Medulla oblongata (tissue), 1 donor: ENCODE measurements at regions not wholly inside any gene's neighbourhood (a gene's known extent, or its start where the extent isn't known, plus 50 kb on each side); places are given as distances from the start of the nearest gene placed in this dataset.

ENCODE experiments used
- DNase-seq: peaks from one replicate; pipeline ENCODE4 v3.0.0-alpha.2; 2015; ENCODE audit errors: extremely low spot score

DNA sequence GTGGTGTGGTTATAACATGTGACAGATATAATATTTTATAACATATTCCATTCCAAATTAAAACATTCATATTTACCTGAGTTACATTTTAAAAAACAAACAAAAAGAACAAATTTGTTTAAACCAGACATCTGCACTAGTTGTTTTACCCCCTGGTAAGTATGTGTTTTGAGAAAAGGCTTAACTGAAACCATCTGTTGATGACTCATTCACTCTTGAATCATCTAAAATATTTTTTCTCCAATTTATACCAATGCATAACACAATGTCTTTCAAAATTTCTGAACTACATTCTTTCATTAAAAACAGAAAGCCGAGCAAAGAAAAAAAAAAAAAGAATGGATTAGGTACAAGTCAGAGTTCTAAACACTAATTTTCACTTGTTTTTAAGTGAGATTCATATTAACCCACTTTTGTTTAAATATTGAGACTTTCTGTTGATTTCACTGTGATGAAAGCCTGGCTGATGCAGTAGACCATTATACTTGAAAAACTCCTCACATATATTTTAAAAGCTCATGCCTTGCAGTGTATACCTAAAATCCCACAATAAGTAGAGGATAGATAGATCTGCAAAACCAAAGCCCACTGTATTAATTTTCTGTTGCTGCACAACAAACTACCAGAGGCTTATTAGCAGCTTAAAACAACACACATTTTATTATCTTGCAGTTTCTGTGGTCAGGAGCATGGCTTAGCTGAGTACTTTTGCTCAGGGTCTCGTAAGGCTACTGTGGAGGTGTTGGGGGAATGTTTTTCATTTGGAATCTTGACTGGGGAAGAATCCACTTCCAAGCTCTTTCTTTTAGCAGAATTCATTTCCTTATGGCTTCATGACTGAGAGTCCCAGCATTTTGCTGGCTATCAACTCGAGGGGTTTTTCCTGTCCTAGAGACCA lies 221.5 kb downstream of the PCDH18 start:
- no peak for DNase-seq

- DNase-seq: no peak
Observed at GRCh38 chr4:137310166-137310565, 222.1 kb downstream of the PCDH18 start.

GRCh38 chr4:137309424-137309823 lies 222.9 kb downstream of the PCDH18 start:
- DNase-seq: no peak

- no peak for DNase-seq
Observed at GRCh38 chr4:137307806-137308205, 224.5 kb downstream of the PCDH18 start.

DNA sequence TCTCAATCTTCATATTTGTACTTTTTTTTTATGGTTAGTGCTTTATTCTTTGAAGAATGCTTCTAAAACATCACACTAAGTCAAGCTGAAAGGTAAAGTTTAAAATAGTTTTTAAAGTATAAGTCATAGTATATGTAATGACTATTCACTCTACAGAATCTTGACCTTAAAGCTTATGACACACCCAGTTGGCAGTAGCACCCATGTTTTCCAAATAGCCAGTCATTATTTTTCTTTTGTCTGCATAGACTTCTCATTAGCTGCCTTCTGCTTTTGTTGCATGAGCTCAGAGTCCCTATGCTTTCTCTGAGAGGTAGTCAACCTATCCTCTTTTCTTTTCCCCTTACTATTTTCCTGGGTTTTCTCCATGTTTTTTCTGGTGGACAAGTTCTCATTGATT lies 231.5 kb downstream of the PCDH18 start:
- no peak for DNase-seq

- no peak for DNase-seq
Observed at GRCh38 chr4:137299281-137299680, 233.0 kb downstream of the PCDH18 start.

GRCh38 chr4:137293281-137293680 lies 239.0 kb downstream of the PCDH18 start:
- DNase-seq: no peak

DNA sequence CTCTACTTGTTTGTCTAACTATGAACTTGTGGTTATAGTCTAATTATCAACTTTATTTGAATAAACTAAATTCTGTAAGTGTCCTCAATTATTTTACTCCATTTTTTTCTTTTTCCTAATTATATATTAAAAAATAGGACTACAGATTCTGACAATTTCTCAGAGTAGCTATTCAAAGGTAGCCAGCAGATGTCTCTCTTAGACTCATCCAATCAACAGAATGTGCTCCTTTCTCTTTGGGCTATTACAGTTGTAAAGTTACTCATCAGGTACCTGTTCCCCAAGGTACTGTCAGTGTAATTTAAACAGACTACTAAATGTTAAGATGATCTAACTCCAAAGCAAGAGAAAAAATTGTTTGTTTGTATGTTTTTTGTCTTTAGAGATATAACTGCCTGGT lies 248.6 kb downstream of the PCDH18 start:
- DNase-seq: peak; percentile 9

DNA sequence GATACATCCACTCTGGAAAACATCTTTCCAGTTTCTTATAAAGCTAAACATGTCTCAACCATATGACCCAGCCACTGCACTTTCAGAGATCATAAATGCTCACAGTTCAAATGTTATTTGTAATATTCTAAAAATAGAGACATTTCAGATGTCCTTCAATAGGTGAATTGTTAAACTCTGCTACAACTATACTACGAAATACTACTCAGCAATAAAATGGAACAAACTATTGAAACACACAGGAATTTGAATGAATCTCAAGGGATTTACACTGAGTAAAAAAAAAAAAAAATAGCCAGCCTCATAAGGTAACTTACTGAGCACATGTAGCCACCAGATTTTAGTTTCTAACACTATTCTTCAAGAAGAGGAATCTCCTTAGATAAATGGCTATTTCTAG lies 253.9 kb downstream of the PCDH18 start:
- DNase-seq: no peak

DNA sequence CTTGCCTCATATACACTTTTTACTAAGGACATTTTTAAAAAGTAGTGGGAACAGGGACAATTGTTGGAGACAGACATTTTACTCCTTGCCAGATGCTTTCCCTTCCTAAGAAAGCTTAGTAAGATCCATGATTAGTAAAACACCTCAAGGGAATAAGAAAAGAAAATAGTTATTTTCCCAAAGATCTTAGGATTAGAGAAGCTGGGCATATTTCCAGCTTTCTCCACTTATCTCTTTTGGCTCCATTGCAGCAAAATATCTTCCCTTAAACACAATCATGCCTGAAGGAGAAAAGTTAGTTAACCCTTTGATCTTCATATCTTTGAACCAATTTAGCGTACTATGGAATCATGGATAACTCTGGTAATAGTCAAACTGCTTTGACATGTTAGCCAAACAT lies 257.9 kb downstream of the PCDH18 start:
- DNase-seq: no peak

GRCh38 chr4:137267024-137267423 lies 265.3 kb downstream of the PCDH18 start:
- no peak for DNase-seq

DNA sequence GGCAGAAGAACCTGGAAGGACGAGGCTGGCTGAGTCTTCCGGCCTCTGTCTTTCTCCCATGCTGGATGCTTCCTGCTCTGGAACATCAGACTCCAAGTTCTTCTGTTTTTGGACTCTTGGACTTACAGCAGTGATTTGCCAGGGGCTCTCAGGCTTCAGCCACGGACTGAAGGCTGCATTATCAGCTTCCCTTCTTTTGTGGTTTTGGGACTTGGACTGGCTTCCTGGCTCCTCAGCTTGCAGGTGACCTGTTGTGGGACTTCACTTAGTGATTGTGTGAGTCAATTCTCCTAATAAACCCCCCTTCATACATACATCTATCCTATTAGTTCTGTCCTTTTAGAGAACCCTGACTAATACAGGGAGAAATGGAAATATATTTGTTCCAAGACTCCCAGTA lies 265.8 kb downstream of the PCDH18 start:
- no peak for DNase-seq

DNA sequence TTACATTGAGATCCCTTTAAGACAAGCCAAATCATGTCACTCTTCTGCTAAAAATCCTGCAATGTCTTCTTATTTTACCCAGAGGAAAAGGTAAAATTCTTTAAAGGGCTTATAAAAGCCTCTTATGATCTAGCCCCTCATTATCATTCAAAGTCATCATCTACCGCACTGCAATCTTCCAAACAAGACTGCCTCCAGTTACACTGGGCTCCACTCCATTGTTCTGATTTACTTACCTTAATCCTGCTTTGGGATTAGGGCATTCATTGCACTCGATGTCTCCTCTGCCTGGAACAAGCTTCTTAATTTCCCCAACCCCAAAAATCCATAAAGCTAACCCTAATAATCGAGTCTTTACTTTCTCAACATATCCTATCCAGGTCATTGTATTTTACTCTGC lies 269.1 kb downstream of the PCDH18 start:
- DNase-seq: no peak

GRCh38 chr4:137253949-137254348 lies 278.3 kb downstream of the PCDH18 start:
- DNase-seq: no peak

DNA sequence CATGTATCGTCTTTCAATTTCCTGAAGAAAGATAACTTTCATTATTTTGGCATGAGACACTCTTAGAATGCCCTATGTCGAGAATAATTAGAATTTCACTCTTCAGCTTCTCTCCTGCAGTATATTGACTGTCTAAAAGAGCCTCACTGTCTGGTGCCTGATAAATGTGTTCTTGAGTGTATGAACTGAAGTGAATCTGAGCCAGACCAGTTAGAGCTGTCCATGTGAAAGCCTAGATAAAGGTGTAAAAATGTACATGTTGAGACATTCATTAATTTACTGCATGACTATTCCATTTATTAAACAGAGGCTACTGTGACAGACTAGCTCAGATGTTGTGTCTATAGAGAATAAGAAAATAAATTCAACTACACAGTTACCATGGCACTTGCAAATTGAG lies 283.2 kb downstream of the PCDH18 start:
- no peak for DNase-seq

DNA sequence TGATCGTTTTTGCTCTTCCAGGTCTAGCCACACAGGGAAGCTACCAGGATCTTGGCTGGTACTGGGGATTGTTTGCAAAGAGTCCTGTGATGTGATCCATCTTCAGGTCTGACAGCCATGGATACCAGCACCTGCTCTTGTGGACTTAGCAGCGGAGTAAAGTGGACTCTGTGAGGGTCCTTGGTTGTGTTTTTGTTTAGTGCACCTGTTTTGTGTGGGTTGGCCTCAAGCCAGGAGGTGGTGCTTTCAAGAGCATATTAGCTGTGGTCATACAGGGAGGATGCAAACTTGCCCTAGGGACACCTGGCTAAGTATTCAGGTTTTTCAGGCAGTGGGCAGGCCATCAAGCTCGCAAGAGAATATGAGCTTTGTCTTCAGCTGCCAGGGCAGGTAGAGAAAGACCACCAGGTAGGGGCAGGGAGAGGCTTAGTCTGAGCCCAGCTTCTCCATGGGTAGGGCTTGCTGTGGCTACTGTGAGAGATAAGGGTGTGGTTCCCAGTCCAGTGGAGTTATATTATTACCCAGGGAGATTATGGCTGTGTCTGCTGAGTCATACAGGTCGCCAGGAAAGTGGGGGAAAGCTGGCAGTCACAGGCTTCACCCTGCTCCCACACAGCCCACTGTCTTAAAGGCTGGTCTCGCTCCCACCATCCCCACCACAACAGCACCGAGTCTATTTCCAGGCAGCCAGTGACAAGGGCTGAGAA lies 293.7 kb downstream of the PCDH18 start:
- DNase-seq: no peak

DNA sequence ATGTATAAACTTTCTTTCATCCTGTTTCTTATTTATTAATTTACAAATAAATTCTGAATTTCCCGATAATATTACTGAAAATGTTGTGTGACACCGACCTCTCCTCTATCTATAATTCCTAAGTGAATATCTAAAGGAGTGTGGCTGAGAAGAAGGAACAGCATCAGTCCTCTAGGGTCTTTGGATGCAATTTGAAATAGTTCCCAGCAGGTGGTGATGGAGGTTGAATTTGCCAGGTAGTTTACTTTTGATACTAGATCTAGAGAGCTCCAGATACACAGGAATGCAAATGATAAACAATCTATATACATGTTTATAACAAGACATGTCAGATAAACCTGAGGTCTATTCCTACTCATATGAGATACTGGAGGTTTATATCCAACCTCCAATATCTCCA lies 305.4 kb downstream of the PCDH18 start:
- DNase-seq: no peak

- DNase-seq: no peak
Observed at GRCh38 chr4:137226221-137226620, 306.1 kb downstream of the PCDH18 start.

- no peak for DNase-seq
Observed at GRCh38 chr4:137213372-137214173, 318.7 kb downstream of the PCDH18 start.

DNA sequence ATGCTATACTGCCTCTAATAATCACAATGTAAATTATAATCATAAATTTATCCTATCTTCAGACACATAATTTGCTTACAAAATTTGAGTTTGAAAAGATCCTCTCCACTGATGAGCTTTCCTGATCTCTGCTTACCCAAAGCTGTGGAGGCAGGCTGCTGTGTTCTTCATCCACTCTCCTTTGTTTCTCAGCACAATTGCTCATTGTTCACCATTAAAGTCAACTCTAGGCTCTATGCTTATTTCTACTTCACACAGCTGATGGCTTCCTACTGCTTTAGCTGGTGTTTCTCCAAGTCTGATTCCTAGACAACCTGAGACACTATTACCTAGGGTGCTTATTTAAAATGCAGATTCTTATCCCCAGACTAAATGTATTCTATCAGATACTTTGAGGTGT lies 319.7 kb downstream of the PCDH18 start:
- peak; percentile 81 for DNase-seq

GRCh38 chr4:137209240-137209639 lies 323.1 kb downstream of the PCDH18 start:
- no peak for DNase-seq

- DNase-seq: no peak
Observed at GRCh38 chr4:137206781-137207180, 325.5 kb downstream of the PCDH18 start.
